Gastroesophageal sphincter (tissue), 3 donors: ENCODE measurements at regions not wholly inside any gene's neighbourhood (a gene's known extent, or its start where the extent isn't known, plus 50 kb on each side); places are given as distances from the start of the nearest gene placed in this dataset.

Source experiments
- EP300 ChIP-seq: sonication (generic); formaldehyde crosslinking; IDR thresholded peaks from one replicate; pipeline ENCODE4 v1.6.1; 2017; ENCODE audit warnings: antibody characterized with exemption, mild to moderate bottlenecking
- POLR2A ChIP-seq, 2 donors: fragments of 450-650 bp; IDR thresholded peaks; one replicate each; pipeline ENCODE4 v1.6.1; 2017; ENCODE audit warnings: antibody characterized with exemption in 2 of 2, mild to moderate bottlenecking in 2 of 2, moderate library complexity in 1 of 2
- POLR2AphosphoS5 ChIP-seq: sonication (generic); formaldehyde crosslinking; IDR thresholded peaks from one replicate; pipeline ENCODE4 v1.6.1; 2017; ENCODE audit warnings: antibody characterized with exemption
- TF ChIP-seq, protein P1 (sequence below), 4 experiments: fragments of 200-600 bp in 2 of 4; fragments of 450-650 bp in 2 of 4; sonication (generic) in 1 of 4; IDR thresholded peaks; one replicate each; pipeline ENCODE4 v1.5.1; 2017 to 2019; ENCODE audit warnings: antibody characterized with exemption in 4 of 4, mild to moderate bottlenecking in 2 of 4, moderate library complexity in 2 of 4

DNA sequence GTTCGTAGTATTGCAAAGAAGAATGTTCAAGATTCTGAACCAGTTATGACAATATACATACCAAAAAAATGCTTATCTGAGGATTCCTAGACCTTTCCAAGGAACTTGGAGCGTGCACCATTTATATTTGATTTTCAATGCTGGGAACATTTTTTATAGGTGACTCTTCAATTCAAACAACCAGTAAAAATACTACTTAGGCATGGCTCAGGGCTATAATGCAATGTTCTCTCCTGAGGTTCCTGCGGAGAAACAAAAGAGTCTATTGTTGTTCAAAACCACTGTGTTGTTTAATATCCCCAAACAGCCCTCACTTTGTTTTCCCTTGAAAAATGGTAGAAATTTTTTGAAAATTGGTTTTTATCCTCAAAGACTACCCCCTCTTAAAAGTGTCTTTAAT lies 335.7 kb upstream of the IZUMO3 start:
- TF ChIP-seq, protein P1, sequence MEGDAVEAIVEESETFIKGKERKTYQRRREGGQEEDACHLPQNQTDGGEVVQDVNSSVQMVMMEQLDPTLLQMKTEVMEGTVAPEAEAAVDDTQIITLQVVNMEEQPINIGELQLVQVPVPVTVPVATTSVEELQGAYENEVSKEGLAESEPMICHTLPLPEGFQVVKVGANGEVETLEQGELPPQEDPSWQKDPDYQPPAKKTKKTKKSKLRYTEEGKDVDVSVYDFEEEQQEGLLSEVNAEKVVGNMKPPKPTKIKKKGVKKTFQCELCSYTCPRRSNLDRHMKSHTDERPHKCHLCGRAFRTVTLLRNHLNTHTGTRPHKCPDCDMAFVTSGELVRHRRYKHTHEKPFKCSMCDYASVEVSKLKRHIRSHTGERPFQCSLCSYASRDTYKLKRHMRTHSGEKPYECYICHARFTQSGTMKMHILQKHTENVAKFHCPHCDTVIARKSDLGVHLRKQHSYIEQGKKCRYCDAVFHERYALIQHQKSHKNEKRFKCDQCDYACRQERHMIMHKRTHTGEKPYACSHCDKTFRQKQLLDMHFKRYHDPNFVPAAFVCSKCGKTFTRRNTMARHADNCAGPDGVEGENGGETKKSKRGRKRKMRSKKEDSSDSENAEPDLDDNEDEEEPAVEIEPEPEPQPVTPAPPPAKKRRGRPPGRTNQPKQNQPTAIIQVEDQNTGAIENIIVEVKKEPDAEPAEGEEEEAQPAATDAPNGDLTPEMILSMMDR (IDR thresholded peaks at IDR 0.05) = no peak
- TF ChIP-seq POLR2AphosphoS5 (no peak), EP300 (no peak), POLR2A (IDR thresholded peaks at IDR 0.05) (no peak)
